GM12878 (cell line): ENCODE measurements at regions not wholly inside any gene's neighbourhood (a gene's known extent, or its start where the extent isn't known, plus 50 kb on each side); places are given as distances from the start of the nearest gene placed in this dataset.

Experiments used
- ATAC-seq: fragments of 200-7000 bp; cut with Tn5 transposase; 3 replicates; pipeline ENCODE4 v1.9.1; 2020; ENCODE audit warnings: mild to moderate bottlenecking, moderate library complexity
- BruUV-seq: library from RNA; stranded (reverse); fragments of 400-500 nt; replicated peaks from 2 replicates; lab custom pipeline; 2021; lab: Mats Ljungman, UMichigan
- CTCF ChIA-PET: fragments of 300-600 bp; sonication (Branson Sonifier 250); formaldehyde crosslinking; extraction: SDS; loops from one replicate; lab custom pipeline; 2021; ENCODE audit warnings: inconsistent platforms; lab: Yijun Ruan, JAX
- POLR2A ChIA-PET: fragments of 350-600 bp; formaldehyde crosslinking; extraction: SDS; loops from one replicate; lab custom pipeline; 2021; ENCODE audit warnings: inconsistent platforms; lab: Charles Lee
- RAD21 ChIA-PET: fragments of 300-600 bp; sonication (Branson Sonifier 250); formaldehyde crosslinking; loops from one replicate; lab custom pipeline; 2023; ENCODE audit warnings: antibody characterized with exemption; ENCODE audit not compliant: unreplicated experiment; lab: Charles Lee
- SMC1A ChIA-PET: fragments of 300-600 bp; sonication (Branson Sonifier 250); formaldehyde crosslinking; loops from one replicate; lab custom pipeline; 2023; ENCODE audit not compliant: unreplicated experiment, uncharacterized antibody; lab: Charles Lee
- DNase-seq: peaks from one replicate; pipeline ENCODE4 v3.0.0-alpha.2; 2011; ENCODE audit warnings: low read depth, low spot score
- FAIRE-seq: peaks from 3 replicates; lab custom pipeline; 2011; peaks lifted over from hg19 to GRCh38; lab: Jason Lieb, UNC
- H2AFZ ChIP-seq: 2 replicates; pipeline ENCODE4 v1.6.0; 2011; ENCODE audit warnings: low read depth, low read length, control low read depth; ENCODE audit not compliant: control insufficient read depth
- H3K27ac ChIP-seq: 2 replicates; pipeline ENCODE4 v1.5.1; 2011; ENCODE audit warnings: control low read depth; ENCODE audit not compliant: control insufficient read depth, insufficient read depth
- H3K27me3 ChIP-seq, 2 experiments: replicated peaks in 1 of 2; 2 replicates each; pipeline versions ENCODE4 v1.6.0 to v1.6.1; 2011; ENCODE audit warnings: low read length in 1 of 2; ENCODE audit not compliant: control insufficient read depth in 2 of 2, insufficient read depth in 2 of 2
- H3K36me3 ChIP-seq, 2 experiments: 2 replicates each; pipeline ENCODE4 v1.5.1; 2011; ENCODE audit warnings: low read length in 1 of 2; ENCODE audit not compliant: control insufficient read depth in 2 of 2, insufficient read depth in 2 of 2
- H3K4me1 ChIP-seq: 2 replicates; pipeline ENCODE4 v1.6.1; 2011; ENCODE audit warnings: mild to moderate bottlenecking, low read length, moderate library complexity, mixed read lengths; ENCODE audit not compliant: control insufficient read depth, insufficient read depth
- H3K4me2 ChIP-seq: 2 replicates; pipeline ENCODE4 v1.6.0; 2011; ENCODE audit warnings: control low read depth; ENCODE audit not compliant: control insufficient read depth, insufficient read depth
- H3K4me3 ChIP-seq: fragments of 200-600 bp; sonication (generic); 2 replicates; pipeline ENCODE4 v1.5.1; 2016
- H3K79me2 ChIP-seq: 2 replicates; pipeline ENCODE4 v1.6.0; 2011; ENCODE audit warnings: low read length; ENCODE audit not compliant: control insufficient read depth, insufficient read depth
- H3K9ac ChIP-seq: 2 replicates; pipeline ENCODE4 v1.8.0; 2011; ENCODE audit warnings: low read length, control low read depth, mixed read lengths; ENCODE audit not compliant: control insufficient read depth, insufficient read depth
- H3K9me3 ChIP-seq: replicated peaks from 3 replicates; pipeline ENCODE4 v1.5.1; 2011; ENCODE audit warnings: mild to moderate bottlenecking, low read length; ENCODE audit not compliant: control insufficient read depth, insufficient read depth
- H4K20me1 ChIP-seq: 2 replicates; pipeline ENCODE4 v1.6.0; 2011; ENCODE audit not compliant: control insufficient read depth, insufficient read depth
- BHLHE40 ChIP-seq, 2 experiments: fragments of 450-650 bp in 1 of 2; IDR thresholded peaks; 2 replicates each; pipeline ENCODE4 v1.6.1; 2011 to 2017; ENCODE audit warnings: low read depth in 2 of 2, borderline replicate concordance in 1 of 2, improper control_type of control experiment in 1 of 2, low read length in 1 of 2, mild to moderate bottlenecking in 1 of 2
- CBX3 ChIP-seq: fragments of 200-600 bp; sonication (generic); IDR thresholded peaks from 2 replicates; pipeline ENCODE4 v1.6.1; 2016; ENCODE audit warnings: low read depth, borderline replicate concordance
- CHD1 ChIP-seq: IDR thresholded peaks from 2 replicates; pipeline ENCODE4 v1.6.1; 2012; ENCODE audit warnings: low read depth, low read length, improper control_type of control experiment
- ELK1 ChIP-seq: IDR thresholded peaks from 2 replicates; pipeline ENCODE4 v1.6.1; 2012; ENCODE audit warnings: low read depth, low read length, improper control_type of control experiment
- HSF1 ChIP-seq: fragments of 150-350 bp; IDR thresholded peaks from 2 replicates; pipeline ENCODE4 v1.6.1; 2014; ENCODE audit warnings: mild to moderate bottlenecking, low read depth, low read length
- MYB ChIP-seq: fragments of 150-350 bp; IDR thresholded peaks from 2 replicates; pipeline ENCODE4 v1.6.1; 2014; ENCODE audit warnings: mild to moderate bottlenecking, low read depth, low read length, borderline replicate concordance
- NFYA ChIP-seq: IDR thresholded peaks from 2 replicates; pipeline ENCODE4 v1.6.1; 2011; ENCODE audit warnings: low read depth, mild to moderate bottlenecking, low read length, improper control_type of control experiment, borderline replicate concordance
- RCOR1 ChIP-seq: conservative IDR thresholded peaks from 2 replicates; pipeline ENCODE4 v1.6.1; 2012; ENCODE audit warnings: low read depth, low read length, improper control_type of control experiment
- SIN3A ChIP-seq: IDR thresholded peaks from 2 replicates; pipeline ENCODE4 v1.6.1; 2012; ENCODE audit warnings: low read depth, low read length, improper control_type of control experiment
- SMC3 ChIP-seq: IDR thresholded peaks from 2 replicates; pipeline ENCODE4 v1.6.1; 2011; ENCODE audit warnings: low read length, improper control_type of control experiment, borderline replicate concordance
- SREBF2 ChIP-seq: IDR thresholded peaks from 2 replicates; pipeline ENCODE4 v1.6.1; 2012; ENCODE audit warnings: mild to moderate bottlenecking, low read length
- TAF1 ChIP-seq: IDR thresholded peaks from 2 replicates; pipeline ENCODE4 v1.6.1; 2011; ENCODE audit warnings: mild to moderate bottlenecking, low read depth, low read length, borderline replicate concordance
- ZNF24 ChIP-seq: fragments of 450-650 bp; IDR thresholded peaks from 2 replicates; pipeline ENCODE4 v1.6.1; 2017; ENCODE audit warnings: antibody characterized with exemption, mild to moderate bottlenecking
- WGBS: methylation state at CpG from one replicate; pipeline ENCODE4 v1.1.6; 2016; ENCODE audit warnings: low lambda C conversion rate; ENCODE audit not compliant: insufficient replicate concordance, insufficient coverage; ENCODE audit errors: missing lambda C conversion rate; 5-methylcytosine and 5-hydroxymethylcytosine counted together
- in situ Hi-C: fragments of 300-500 bp; cut with MboI; formaldehyde crosslinking; loops from 9 replicates; pipeline ENCODE4 v1.14.3; 2018; ENCODE audit warnings: mixed read lengths
- intact Hi-C: fragments of 100-400 bp; cut with micrococcal nuclease; formaldehyde crosslinking; loops from one replicate; pipeline ENCODE4 v1.14.2; 2022; ENCODE audit not compliant: unreplicated experiment
- TF ChIP-seq, protein P1 (sequence below): fragments of 450-650 bp; IDR thresholded peaks from 2 replicates; pipeline ENCODE4 v1.6.1; 2017; ENCODE audit warnings: low read depth, mild to moderate bottlenecking, moderate library complexity
- TF ChIP-seq, protein P2 (sequence below): fragments of 450-650 bp; formaldehyde crosslinking; IDR thresholded peaks from 2 replicates; pipeline ENCODE4 v1.5.0; 2022; ENCODE audit warnings: mild to moderate bottlenecking, missing genetic modification characterization

DNA sequence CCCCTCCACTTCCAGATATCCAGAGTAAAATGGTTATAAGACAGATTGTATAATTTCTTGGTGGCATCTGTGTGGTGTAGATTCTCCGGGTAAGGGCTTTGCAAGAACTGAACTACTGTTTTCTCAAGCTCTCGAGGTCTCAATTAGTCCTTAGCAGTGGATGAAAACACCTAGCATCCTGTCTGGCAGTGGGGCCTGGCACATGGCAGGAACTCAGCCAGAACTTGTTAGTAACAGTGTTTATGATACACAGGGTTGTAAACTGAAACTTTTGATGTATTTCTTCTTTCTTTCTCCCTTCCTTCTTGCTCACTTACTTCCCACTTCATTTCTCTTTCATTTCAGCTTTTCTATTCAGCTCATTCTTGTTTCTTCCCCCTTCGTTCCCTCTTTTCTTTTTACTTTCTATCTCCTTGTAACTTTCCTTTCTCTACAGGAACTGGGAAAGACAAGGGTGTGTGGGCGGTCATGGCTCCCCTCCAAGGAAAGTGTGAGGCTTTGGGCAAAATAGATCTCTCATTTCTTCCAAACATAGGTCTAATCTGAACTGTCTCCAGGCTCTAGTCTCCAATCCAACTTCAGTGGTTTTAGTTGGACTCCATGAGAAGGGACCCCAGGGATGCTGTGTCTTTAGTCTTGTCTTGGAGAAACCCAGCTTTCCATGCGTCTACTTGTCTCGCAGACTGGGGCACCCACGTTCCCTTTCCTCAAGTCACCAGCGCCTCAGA, 159.7 kb downstream of the PAH start (continued):
- TF ChIP-seq ZNF24 = no peak
- TF ChIP-seq CHD1 = no peak

- no peaks in the 10 kb centered on the region for H3K79me2 ChIP-seq
- H3K27ac ChIP-seq = no peak overlapping the region
- BruUV-seq = no TSS peak
- no peaks in the 10 kb centered on the region for H3K36me3 ChIP-seq
- H3K4me1 ChIP-seq = no peaks in the 10 kb centered on the region
- ChIA-PET RAD21 (no interaction called here), CTCF (interaction anchor here (1.3 to 2.8 kb wide), 2 partner anchors 12 to 27 kb away, joined by 3 to 11 read pairs; no protein-coding TSS in a partner anchor), POLR2A (no interaction called here), SMC1A (interaction anchor here (1.2 to 1.4 kb wide), 2 partner anchors 17 to 273 kb away, joined by 3 to 5 read pairs; no protein-coding TSS in a partner anchor)
- no peak overlapping the region for H2AFZ ChIP-seq
- H3K9ac ChIP-seq = no peak overlapping the region
- 34% methylated on average over 3 of the region's 3 CpGs for WGBS
- no peaks in the 10 kb centered on the region for H3K27me3 ChIP-seq
- FAIRE-seq = no peak
- in situ Hi-C loops = no loop called here
- no peak overlapping the region for H3K4me3 ChIP-seq
- DNase-seq = no peak
- no peak for ATAC-seq
- H4K20me1 ChIP-seq = no peaks in the 10 kb centered on the region
- H3K4me2 ChIP-seq = no peak overlapping the region
- intact Hi-C loops = no loop called here
- H3K9me3 ChIP-seq = no peaks in the 10 kb centered on the region
- TF ChIP-seq HSF1 = no peak
- no peak for TF ChIP-seq NFYA
- TF ChIP-seq RCOR1 = no peak
- TF ChIP-seq SREBF2 = no peak
- TF ChIP-seq, protein P1, sequence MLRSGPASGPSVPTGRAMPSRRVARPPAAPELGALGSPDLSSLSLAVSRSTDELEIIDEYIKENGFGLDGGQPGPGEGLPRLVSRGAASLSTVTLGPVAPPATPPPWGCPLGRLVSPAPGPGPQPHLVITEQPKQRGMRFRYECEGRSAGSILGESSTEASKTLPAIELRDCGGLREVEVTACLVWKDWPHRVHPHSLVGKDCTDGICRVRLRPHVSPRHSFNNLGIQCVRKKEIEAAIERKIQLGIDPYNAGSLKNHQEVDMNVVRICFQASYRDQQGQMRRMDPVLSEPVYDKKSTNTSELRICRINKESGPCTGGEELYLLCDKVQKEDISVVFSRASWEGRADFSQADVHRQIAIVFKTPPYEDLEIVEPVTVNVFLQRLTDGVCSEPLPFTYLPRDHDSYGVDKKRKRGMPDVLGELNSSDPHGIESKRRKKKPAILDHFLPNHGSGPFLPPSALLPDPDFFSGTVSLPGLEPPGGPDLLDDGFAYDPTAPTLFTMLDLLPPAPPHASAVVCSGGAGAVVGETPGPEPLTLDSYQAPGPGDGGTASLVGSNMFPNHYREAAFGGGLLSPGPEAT = no peak
- no peak for TF ChIP-seq BHLHE40 (IDR thresholded peaks at IDR 0.05; ENCODE audit: borderline replicate concordance in 1 of 2, low read depth in 2 of 2, low read length in 1 of 2)
- no peak for TF ChIP-seq TAF1
- TF ChIP-seq, protein P2, sequence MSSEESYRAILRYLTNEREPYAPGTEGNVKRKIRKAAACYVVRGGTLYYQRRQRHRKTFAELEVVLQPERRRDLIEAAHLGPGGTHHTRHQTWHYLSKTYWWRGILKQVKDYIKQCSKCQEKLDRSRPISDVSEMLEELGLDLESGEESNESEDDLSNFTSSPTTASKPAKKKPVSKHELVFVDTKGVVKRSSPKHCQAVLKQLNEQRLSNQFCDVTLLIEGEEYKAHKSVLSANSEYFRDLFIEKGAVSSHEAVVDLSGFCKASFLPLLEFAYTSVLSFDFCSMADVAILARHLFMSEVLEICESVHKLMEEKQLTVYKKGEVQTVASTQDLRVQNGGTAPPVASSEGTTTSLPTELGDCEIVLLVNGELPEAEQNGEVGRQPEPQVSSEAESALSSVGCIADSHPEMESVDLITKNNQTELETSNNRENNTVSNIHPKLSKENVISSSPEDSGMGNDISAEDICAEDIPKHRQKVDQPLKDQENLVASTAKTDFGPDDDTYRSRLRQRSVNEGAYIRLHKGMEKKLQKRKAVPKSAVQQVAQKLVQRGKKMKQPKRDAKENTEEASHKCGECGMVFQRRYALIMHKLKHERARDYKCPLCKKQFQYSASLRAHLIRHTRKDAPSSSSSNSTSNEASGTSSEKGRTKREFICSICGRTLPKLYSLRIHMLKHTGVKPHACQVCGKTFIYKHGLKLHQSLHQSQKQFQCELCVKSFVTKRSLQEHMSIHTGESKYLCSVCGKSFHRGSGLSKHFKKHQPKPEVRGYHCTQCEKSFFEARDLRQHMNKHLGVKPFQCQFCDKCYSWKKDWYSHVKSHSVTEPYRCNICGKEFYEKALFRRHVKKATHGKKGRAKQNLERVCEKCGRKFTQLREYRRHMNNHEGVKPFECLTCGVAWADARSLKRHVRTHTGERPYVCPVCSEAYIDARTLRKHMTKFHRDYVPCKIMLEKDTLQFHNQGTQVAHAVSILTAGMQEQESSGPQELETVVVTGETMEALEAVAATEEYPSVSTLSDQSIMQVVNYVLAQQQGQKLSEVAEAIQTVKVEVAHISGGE = no peak
- TF ChIP-seq SIN3A = no peak
- TF ChIP-seq MYB = no peak
- TF ChIP-seq ELK1 = no peak
- TF ChIP-seq CBX3 = no peak
- TF ChIP-seq SMC3 = no peak
Measured at GRCh38 chr12:102756530-102756929, 160.5 kb downstream of the PAH start.
